ENCODE measurements at regions not wholly inside any gene's neighbourhood (a gene's known extent, or its start where the extent isn't known, plus 50 kb on each side); places are given as distances from the start of the nearest gene placed in this dataset.

DNA sequence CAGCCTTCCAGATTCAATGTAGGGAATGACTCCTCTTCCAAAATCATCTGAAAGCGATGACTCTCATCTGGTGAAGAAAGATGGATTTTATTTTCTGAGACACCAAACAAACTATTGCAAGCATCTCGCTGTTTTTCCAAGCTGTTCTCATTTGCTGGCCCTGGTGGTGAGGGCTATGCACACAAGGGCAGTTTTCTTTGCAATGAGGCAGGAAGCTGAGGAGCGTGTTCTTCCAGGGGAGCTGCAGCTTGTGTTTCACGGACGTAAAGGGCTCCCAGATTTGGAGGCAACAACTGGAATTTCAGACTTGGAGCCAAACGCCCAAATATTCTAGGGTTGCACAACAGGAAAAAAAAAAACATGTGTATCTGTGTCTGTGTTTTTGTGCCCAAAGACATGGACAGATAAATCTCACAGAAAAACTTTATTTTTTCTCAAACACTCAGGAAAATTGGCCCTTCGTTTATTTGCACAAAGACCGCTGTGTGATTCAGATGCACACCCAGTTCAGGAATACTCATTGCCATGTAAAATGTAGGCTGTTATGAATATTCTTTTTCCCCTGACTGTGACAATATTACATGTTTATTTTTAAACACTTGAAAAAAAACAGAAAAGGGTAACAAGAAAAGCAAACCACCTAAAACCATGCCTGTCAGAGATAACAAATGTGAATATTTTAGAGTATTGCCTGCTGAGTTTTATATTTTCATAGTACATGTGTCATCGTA is 151.3 kb downstream of the GAS1 start:
- H2AFZ ChIP-seq (ENCODE audit: low read depth, low read length): no peak overlapping the region
- 1% methylated on average over 9 of the region's 9 CpGs for WGBS (ENCODE audit: insufficient coverage, low coverage, missing lambda C conversion rate)
- H4K20me1 ChIP-seq (replicated peaks; ENCODE audit: control insufficient read depth, insufficient read depth, low read length): no peaks in the 10 kb centered on the region
- ChIA-PET POLR2A (no interaction called here), CTCF (ENCODE audit: low intra/inter-chr PET ratio) (no interaction called here)
- TF ChIP-seq KDM1A (IDR thresholded peaks at IDR 0.05) (no peak), NFIX (CRISPR knock-in tag; IDR thresholded peaks at IDR 0.05; ENCODE audit: low read depth) (no peak), GATA2 (CRISPR knock-in tag; IDR thresholded peaks at IDR 0.05) (no peak), POLR2H (tag; IDR thresholded peaks at IDR 0.05; ENCODE audit: low read depth) (no peak), NONO (IDR thresholded peaks at IDR 0.05; ENCODE audit: low read depth in 2 of 2, low read length in 1 of 2) (no peak), ZNF561 (CRISPR knock-in tag; conservative IDR thresholded peaks at IDR 0.05) (no peak), ZC3H11A (IDR thresholded peaks at IDR 0.05; ENCODE audit: low read depth, low read length) (no peak), CTBP1 (IDR thresholded peaks at IDR 0.05; ENCODE audit: borderline replicate concordance) (no peak), SAP30 (IDR thresholded peaks at IDR 0.05; ENCODE audit: borderline replicate concordance, insufficient read depth, low read depth, low read length, poor library complexity, severe bottlenecking) (no peak)
- TF ChIP-seq, protein P1, sequence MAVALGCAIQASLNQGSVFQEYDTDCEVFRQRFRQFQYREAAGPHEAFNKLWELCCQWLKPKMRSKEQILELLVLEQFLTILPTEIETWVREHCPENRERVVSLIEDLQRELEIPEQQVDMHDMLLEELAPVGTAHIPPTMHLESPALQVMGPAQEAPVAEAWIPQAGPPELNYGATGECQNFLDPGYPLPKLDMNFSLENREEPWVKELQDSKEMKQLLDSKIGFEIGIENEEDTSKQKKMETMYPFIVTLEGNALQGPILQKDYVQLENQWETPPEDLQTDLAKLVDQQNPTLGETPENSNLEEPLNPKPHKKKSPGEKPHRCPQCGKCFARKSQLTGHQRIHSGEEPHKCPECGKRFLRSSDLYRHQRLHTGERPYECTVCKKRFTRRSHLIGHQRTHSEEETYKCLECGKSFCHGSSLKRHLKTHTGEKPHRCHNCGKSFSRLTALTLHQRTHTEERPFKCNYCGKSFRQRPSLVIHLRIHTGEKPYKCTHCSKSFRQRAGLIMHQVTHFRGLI (CRISPR knock-in tag; IDR thresholded peaks at IDR 0.05): no peak
- TF ChIP-seq, protein P2, sequence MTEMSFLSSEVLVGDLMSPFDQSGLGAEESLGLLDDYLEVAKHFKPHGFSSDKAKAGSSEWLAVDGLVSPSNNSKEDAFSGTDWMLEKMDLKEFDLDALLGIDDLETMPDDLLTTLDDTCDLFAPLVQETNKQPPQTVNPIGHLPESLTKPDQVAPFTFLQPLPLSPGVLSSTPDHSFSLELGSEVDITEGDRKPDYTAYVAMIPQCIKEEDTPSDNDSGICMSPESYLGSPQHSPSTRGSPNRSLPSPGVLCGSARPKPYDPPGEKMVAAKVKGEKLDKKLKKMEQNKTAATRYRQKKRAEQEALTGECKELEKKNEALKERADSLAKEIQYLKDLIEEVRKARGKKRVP (CRISPR knock-in tag; IDR thresholded peaks at IDR 0.05): no peak
- no peak overlapping the region for H3K4me3 ChIP-seq
- H3K36me3 ChIP-seq (ENCODE audit: control insufficient read depth, insufficient read depth, low read length): no peaks in the 10 kb centered on the region
- in situ Hi-C loops (cut with MboI) (no loop called here), intact Hi-C loops (cut with micrococcal nuclease) (no loop called here)
- FAIRE-seq: no peak
- no peaks in the 10 kb centered on the region for H3K9me1 ChIP-seq (ENCODE audit: control insufficient read depth, insufficient read depth, low read length)
- DNase-seq (ENCODE audit: extremely low read depth in 1 of 4, low spot score in 3 of 4): no peak
- H3K4me2 ChIP-seq (ENCODE audit: insufficient read depth, low read length): no peak overlapping the region
- no peak overlapping the region for H3K27ac ChIP-seq (ENCODE audit: extremely low read depth, low read depth, low read length)
- no TSS peak for BruUV-seq (replicated peaks)
- H3K9me3 ChIP-seq (replicated peaks; ENCODE audit: control insufficient read depth, insufficient read depth, low read depth, low read length): no peaks in the 10 kb centered on the region
- no peaks in the 10 kb centered on the region for H3K79me2 ChIP-seq (ENCODE audit: control insufficient read depth, insufficient read depth, low read length)
- no peak overlapping the region for H3K9ac ChIP-seq (ENCODE audit: insufficient read depth in 1 of 2, low read depth in 2 of 2, low read length in 2 of 2)
- no peaks in the 10 kb centered on the region for H3K4me1 ChIP-seq (replicated peaks in 1 of 2; ENCODE audit: control insufficient read depth in 2 of 2, insufficient read depth in 2 of 2, low read length in 2 of 2)
- ATAC-seq: no peak
- H3K27me3 ChIP-seq (ENCODE audit: control insufficient read depth in 2 of 2, insufficient read depth in 2 of 2, low read length in 2 of 2): no peaks in the 10 kb centered on the region; a peak in 1 of 5 replicates

All from K562 (cell line).